Putamen (tissue), 1 donor: ENCODE measurements at regions not wholly inside any gene's neighbourhood (a gene's known extent, or its start where the extent isn't known, plus 50 kb on each side); places are given as distances from the start of the nearest gene placed in this dataset.
"Not testable (repeated sequence)": the region's sequence is repeated elsewhere in the genome, so short reads cannot be mapped to it uniquely, and the experiment has no call there.

Experiments used
- DNase-seq: peaks from one replicate; pipeline ENCODE4 v3.0.0-alpha.2; 2016; ENCODE audit warnings: low spot score

DNA sequence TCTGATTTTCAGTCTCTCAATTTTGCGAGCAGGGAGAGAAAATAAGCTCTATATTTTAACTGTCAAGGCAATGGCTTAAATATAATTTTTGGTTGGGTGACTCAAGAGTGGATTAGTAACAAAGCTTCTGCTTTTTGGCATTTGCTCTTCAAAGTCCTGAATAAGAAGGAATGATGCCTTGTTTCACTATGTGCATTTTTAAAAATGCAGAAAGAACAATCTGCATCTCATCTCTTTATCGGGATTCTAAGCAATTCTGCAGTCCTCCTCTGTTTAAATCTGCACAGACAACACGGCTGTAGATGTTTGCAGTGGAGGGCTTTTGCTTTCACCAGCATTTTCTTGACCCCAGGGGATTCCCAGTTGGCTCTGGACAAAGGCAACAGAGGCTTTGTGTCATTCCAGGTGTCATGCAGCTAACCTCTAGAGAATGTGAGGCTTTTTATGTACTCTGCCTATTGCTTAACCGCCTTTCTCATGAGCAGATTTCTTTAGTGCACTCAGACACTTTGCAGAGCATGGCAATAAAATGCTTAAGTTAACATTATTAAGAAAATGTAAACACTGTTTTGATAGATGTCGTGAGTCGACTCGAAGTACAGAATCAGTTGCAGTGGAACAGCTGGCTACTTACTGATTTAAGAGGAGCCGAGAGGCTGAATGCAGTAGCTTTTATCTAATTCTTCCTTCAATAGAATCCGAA lies 783.2 kb upstream of the NEGR1 start:
- DNase-seq = no peak

DNA sequence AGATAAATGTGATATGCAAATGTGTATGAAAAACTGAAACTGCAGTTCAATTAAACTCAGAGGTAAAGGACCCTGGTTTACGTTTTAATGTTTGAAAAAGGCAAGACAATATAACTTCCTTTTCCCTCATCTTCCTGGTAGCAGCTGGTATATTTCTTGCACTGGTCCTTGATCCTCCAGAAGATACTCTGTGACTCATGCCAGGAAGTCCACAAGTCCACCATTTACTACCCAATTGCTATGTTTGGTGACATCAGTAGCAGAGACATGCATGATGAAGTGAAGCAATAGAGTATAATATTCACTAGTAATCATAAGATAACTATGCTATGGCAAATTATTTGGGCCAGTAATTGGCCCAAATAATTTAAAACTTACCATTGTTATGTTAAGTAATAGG lies 774.5 kb upstream of the NEGR1 start:
- no peak for DNase-seq

DNA sequence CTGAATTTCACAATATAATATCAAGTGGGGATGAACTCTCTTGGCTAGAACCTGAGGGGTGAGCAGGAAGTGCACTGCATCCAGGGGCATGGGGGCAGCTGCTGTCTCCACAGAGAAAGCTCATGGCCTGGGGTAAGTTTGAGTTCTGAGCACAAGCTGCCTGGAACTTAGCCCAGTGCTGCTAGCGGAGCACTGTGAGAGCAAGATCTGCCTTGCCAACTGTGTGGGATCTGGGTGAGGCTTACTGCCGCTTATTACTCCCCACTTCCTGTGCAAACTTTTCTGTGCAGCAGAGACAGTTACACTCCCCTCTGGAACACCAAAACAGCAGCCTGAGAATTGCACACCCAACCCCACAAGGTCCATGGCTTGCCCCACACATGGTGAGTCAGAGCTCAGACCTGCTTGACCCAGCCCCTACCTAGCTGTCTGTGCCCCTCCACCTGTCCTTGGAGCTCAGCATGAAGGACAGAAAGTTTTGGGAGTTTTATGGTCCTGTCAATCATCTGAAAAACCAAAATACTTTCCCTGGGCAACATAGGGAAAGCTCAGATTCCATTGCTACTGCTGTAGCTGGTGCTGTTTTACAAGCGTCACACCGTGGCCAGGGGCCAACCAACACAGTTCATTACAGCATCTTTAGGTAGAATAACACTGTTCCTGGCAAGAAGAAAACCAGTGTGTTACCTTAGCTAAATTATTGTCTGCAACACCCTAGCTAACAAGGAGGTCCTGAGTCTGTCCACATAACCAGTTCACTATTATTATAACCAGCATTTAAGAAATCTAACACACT lies 762.1 kb upstream of the NEGR1 start:
- DNase-seq = no peak

DNA sequence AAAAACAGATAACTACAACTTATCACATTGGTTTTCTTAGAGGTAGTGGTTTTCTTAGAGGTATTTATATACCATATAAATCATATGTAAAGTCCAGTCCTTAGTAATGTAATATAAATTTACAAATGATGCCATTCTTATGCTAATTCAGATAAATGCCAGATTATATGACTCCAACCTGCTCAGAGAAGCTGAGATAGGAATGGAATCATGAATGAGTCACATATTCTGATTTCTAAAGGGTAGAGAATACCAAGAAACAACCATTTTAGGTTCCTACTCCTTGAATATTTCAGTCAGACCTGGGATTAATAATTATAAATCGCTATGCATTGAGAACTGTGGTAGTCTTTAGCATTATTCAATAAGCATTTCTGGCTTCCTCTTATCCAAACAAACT lies 760.1 kb upstream of the NEGR1 start:
- no peak for DNase-seq

DNA sequence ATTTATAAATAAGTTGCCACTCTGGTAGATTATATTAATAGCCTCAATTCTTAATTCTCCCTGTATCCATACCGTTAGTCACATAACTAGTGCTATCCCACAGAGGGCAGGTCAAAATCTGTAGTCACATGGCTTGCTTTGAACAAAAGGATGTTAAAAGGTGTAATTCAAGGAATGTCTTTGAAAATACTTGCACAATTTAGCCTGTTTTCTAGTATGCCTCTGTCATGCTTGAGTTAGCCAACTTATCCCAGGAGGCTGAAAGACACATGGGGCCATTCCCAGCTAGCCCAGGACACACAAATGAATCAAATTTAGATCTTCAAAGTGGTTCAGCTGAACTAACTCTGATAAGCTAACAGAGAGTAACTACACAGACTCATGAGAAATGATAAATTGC lies 758.5 kb upstream of the NEGR1 start:
- DNase-seq = no peak

DNA sequence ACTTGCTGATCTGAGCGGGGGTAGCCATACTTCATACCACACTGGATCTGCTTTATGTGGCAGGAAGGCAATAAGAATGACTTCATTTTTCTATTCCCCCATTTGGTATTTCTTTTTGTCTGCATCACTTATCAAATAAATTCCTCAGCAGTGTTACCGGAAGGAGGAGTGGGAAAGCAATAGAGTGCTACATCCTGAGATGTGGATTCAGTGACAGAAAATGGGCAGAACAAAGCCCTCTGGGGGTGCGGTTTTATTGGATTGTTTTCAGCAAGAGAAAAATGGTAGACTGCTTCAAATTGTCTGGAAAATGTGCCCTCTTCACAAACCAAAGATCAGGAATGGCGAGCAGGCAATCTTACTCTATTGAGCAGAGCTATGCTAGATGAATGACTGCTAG lies 751.9 kb upstream of the NEGR1 start:
- no peak for DNase-seq

DNA sequence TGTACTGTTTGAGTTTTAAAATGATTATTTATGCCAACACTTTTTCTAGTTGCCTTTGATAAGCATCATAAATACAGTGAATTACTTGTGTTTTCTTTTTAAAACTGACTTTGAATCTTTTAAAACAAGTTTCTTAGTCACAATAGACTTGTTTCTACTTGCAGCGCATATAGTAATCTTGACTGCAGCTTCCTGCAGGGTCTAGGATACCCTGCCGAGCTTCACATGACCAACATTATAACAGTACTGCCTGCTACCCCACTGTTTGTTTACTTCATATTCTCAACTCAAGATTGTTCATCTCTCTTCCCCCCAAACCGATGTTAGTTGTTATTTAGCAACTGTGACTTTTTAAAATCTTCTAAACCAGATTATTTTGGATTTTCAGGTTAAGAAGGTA lies 751.3 kb upstream of the NEGR1 start:
- DNase-seq = no peak

DNA sequence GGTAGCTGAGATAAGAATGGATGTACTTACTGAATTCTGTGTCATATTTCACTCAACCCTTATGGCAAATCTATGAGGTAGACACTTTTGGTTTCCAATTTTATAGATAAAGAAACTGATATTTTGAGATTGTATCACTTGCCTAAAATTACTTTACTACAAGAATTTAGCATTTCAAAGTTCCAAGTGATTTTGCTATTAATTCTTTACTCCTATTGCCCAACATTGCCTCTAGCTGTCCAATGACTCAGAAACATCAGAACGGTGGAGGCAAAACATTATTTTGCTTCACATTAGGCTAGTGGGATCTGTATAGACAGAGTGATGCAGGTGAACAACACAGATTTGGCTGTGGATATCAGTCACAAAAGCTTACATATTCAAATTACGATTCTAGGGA lies 747.2 kb upstream of the NEGR1 start:
- DNase-seq = no peak

DNA sequence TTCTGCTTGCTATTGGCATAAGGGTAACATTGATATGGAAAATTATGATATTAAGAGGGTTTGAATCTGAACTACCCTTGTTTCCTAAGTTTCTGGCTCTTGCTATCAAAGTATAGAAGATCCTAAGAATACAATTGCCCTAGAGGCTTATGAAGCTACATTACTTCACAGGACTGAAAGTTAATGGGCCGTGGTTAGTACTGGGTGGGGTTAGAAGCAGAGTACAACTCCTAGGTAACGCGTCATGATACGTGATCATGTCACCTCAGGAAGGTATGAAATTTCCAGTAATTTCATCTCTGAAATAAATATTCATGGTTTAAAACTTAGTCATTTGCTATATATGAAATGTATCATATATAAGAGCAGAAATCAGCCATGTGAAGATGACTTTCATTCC lies 743.8 kb upstream of the NEGR1 start:
- no peak for DNase-seq

DNA sequence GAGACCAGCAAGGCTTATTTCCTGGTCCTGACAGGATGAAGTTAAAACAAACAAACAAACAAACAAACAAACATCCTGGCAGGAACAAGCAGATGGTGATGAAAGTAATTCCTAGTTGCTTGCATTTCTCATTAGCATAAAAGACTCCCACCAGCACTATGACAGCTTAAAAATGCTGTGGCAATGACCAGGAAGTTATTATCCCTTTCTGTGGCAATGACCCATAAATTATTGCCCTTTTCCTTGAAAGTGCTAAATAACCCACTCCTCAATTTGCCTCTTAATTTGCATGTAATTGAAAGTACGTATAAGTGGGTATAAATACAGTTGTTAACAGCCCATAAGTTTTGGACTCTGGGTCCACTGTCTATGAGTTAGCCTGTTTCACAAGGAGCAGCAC lies 727.6 kb upstream of the NEGR1 start:
- no peak for DNase-seq

DNA sequence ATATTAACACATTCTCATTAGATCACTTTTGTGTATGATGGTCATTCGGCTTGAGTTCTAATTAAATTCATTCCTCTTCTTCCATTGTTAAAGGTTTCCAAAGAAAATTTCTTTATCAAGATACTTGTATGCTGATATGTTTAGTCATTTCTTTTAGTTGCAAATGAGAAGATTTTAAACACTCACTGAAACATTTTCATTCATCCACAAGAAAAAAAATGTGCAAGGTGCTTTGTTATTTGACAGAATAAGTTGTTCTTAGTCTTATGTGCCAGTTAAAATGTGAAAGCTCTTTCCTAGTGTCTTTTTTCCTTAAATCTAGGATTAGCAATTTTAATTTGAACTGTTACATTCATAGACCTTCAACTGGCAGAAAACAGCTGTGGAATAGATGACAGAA lies 727.0 kb upstream of the NEGR1 start:
- no peak for DNase-seq

DNA sequence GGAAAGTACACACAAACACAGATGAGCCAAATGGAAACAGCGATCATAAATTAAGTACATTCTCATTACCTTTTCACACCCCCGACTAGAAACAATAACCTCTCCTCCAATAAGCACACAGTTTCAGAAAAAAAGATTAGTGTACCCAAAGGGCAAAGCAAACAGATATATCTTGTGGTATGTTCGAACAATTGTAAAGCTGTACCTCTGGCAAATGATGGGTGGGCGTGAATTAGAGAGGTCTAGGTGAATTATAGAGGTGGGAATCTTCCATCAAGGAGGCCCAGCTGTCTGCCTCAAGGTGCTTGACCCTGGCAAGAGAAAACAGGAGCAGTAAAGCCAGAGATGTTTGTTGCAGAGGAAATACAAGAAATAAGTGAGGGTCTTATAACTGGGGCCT lies 715.3 kb upstream of the NEGR1 start:
- no peak for DNase-seq

DNA sequence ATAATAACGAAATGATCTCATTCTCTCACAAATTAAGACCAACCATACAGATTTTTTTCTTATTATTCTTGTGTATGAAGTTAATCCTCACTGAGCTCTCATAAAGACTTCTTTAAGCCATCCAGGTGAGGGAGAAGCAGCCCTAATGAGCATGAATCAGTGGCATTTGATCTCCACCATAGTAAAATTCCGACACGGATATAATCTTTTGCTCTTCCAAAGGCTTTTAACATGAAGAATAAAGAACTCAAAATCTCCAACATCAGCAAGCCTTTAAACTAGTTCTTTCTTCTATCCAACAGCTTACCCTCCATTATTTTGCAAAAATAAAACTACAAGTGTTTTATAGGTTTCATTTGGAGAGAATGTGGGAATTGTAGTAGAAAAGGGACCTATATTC lies 714.7 kb upstream of the NEGR1 start:
- DNase-seq = no peak

DNA sequence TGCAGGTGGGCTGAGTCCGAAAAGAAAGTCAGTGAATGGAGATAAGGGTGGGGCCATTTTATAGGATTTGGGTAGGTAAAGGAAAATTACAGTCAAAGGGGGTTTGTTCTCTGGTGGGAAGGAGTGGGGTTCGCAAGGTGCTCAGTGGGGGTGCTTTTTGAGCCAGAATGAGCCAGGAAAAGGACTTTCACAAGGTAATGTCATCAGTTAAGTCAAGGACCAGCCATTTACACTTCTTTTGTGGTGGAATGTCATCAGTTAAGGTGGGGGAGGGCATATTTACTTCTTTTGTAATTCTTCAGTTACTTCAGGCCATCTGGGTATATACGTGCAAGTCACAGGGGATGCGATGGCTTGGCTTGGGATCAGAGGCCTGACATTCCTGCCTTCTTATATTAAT lies 705.5 kb upstream of the NEGR1 start:
- DNase-seq = not testable (repeated sequence)

DNA sequence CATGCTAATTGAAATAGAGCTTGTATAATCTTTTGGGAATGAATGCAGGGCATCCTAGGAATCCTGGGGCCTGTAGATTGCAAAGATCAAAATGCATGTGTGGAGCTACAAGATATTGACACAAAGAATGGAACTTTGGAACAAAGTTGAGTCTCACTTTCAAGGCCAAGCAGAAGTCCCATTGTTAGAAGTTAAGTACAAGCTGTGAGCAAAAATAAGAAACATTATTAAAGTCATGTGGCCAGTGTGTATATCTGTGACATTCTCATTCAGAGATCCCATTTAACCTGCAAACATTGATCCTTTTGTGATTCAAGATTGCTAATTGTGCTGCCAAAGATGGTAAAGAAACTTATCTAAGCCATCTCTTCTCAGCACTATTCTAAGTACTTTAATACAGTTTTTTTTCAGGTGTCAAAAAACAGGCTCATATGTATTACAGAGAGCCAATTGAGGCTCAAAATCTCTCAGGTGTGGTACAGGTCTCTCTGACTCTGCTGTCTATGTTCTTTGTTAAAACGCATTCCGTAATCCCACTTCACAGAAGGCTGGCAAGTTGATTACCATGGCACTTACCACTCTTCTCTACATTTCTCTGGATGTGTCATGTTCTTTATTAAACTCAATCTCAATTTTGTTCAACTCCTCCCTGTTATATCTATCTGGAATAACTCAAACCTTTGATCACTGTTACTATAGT lies 704.4 kb upstream of the NEGR1 start:
- DNase-seq = no peak

DNA sequence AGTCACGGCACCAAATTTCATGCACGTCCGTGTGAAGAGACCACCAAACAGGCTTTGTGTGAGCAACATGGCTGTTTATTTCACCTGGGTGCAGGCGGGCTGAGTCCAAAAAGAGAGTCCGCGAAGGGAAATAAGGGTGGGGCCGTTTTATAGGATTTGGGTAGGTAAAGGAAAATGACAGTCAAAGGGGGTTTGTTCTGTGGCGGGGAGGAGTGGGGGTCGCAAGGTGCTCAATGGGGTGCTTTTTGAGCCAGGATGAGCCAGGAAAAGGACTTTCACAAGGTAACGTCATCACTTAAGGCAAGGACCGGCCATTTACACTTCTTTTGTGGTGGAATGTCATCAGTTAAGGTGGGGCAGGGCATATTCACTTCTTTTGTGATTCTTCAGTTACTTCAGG lies 702.7 kb upstream of the NEGR1 start:
- not testable (repeated sequence) for DNase-seq

DNA sequence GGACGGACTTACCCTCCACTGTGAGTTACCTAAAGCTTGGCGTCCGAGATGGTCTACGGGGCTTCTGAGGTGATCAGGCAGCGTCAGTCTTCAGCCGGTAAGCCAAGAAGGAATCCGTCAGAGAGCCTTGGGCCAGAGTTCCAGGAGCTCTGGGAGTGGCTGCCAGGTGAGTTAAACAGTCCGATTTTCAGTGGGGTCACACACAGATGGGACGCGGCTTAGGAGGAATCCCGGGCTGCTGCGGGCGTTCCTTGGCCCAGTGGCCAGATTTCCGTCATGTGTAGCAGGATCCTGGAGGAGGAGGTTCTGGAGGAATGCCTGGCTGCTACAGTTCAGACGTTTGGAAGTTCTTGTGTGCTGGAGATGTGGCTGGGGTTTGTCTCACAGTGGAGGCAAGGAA lies 700.7 kb upstream of the NEGR1 start:
- DNase-seq = not testable (repeated sequence)

DNA sequence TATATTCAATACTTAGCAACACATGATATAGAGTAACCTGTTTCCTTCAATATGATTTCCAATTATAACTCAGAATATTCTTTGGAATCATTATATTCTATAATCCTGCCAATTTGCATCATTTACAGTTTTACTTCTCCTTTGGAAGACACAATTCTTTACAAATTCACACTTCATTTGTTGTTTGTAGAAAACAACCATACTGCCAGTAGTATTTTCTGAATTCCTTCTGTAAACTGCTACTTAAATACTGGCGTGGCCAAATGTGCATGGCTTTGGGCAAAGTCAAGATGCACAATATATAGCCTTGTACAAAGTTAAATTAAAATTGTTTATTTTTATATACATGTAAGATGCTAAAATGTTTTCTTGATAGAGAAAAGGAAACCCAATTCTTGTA lies 687.1 kb upstream of the NEGR1 start:
- DNase-seq = no peak

DNA sequence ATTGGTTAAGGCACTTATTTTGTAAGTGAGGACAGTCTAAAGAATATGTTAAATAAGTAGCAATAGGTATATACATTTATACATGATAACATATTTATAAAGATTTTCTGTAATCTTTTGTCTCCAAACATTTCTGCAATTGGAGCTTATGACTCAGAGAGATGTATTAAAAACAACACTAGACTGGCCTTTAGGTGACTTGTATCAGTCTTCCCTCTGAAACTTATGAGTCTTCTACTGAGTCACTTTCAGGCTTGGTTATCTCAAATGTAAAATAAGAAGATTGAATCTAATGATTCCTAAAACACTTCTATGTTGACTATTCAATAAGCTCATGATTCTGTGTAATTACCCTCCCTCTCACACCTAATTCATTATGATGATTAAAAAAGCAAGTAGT lies 672.6 kb upstream of the NEGR1 start:
- DNase-seq = no peak

DNA sequence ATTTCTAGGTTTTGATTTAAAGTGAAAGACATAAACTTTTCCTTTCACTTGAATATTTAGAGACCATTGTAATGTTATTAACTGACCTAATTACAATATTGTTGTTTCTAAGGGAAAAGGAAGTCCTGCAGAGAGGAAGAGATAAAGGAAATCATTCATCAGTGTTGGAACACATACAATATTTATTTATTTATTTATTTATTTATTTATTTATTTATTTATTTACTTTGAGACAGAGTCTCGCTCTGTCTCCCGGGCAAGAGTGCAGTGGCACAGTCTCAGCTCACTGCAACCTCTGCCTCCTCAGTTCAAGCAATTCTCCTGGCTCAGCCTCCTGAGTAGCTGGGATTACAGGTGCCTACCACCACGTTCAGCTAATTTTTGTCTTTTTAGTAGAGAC lies 668.6 kb upstream of the NEGR1 start:
- DNase-seq = not testable (repeated sequence)

DNA sequence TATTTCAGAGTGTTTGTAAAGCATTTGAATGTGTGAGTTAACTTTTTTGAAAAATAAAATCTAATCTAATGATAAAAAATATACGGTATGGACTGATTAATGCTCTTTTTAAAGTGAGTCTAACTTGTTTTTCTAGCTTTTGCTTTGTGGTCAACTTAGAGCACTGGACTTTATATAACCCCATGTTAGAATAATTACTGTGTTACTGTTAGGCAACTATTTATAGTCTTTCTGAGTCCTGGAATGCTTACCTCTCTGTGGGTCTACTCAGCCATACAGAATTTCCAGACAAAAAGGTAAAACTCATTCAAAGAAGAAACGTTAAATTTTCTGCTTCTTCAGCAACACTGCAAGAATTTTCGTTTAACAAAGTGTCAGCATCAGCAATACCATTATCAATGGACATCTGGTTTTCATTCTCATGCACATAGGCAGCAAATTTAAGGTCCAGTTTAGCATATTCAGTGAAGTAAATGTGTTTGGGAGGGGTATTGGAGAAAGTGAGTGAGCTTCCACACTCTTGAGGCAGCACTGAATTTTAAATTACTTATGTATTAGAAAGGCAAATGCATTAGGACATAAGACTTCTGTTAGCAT lies 664.7 kb upstream of the NEGR1 start:
- no peak for DNase-seq

DNA sequence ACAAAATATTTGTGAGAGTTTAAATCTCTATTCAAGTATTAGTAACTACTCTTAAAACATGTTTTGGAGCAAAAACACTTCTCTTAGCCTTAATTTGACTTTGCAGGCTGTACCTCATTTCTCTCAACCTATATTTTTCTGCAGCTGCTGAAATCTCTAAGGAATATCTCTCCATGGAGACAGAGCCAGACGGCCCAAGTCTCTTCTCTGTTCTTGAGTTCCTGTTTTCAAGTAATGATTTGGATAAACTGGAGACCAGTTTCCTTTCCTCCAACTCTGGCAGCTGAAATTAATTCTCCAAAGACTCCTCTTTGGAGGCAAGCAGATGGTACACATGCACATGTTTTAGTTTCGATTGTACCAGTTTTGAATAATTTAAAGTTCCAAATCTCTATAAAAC lies 659.7 kb upstream of the NEGR1 start:
- no peak for DNase-seq

DNA sequence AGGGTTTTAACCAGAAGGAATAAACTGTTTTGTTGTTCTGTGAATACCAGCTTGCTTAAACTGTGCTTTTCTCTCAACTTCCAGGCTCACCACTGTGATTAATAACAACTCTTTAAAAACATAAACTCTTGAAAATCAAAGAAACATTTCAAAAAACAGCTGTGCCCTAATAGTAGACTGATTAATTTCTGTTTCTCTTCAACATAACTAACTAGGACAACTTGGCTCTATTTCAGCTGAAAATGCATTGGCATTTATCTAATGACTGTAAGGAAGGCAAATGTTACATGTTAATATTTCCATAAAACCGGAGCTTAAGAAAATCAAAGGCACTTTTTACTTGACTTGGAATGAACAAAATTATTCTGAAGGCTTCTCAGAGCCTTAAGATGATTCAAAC lies 656.1 kb upstream of the NEGR1 start:
- no peak for DNase-seq
